ENCODE measurements at regions not wholly inside any gene's neighbourhood (a gene's known extent, or its start where the extent isn't known, plus 50 kb on each side); places are given as distances from the start of the nearest gene placed in this dataset.

DNA sequence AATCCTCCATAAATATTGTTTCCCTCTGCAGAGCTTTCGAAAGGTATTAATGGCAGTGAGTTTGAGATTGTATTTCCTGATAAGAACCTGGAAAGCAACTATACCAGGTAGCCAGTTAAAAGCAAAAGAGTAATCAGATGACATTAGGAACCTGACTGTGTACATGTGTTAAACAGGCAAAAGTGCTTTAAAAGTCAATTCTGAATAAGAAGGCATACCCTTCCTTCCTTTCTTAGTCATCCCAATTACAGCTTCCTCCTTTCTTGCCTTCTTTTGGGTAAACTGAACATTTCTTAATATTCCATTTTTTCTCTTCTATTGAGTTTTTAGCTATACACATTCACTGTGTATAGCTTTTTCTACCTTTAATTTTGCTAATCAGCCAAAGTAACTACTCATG, 144.7 kb downstream of the ZNF281 start:
- Histone ChIP-seq H3K4me2 (replicated peaks; ENCODE audit: low read depth, low read length, poor library complexity, severe bottlenecking) (no peak overlapping the region), H3K79me2 (ENCODE audit: control insufficient read depth, insufficient read depth, low read length) (no peaks in the 10 kb centered on the region), H4K20me1 (ENCODE audit: control insufficient read depth, insufficient read depth, low read length, poor library complexity, severe bottlenecking) (no peaks in the 10 kb centered on the region), H3K9ac (ENCODE audit: low read length) (no peak overlapping the region), H3K9me3 (ENCODE audit: control extremely low read depth in 1 of 3, control insufficient read depth in 2 of 3, insufficient read depth in 1 of 3, low read length in 2 of 3) (no peaks in the 10 kb centered on the region), H3K27ac (ENCODE audit: low read length in 2 of 2) (no peak overlapping the region), H3K27me3 (replicated peaks in 1 of 4; ENCODE audit: control extremely low read depth in 1 of 4, control insufficient read depth in 3 of 4, insufficient read depth in 4 of 4, low read length in 3 of 4) (no peaks in the 10 kb centered on the region), H3K4me3 (ENCODE audit: control extremely low read depth in 1 of 5, extremely low read depth in 1 of 5, insufficient read depth in 1 of 5, low read depth in 2 of 5, low read length in 4 of 5) (no peak overlapping the region), H2AFZ (ENCODE audit: insufficient read depth, low read depth, low read length, poor library complexity, severe bottlenecking) (no peak overlapping the region), H3K4me1 (ENCODE audit: control insufficient read depth in 2 of 2, insufficient read depth in 2 of 2, low read length in 2 of 2) (peaks cover 10 to 13% of the 10 kb centered on the region in 2 donors), H3K36me3 (replicated peaks in 1 of 2; ENCODE audit: control extremely low read depth in 1 of 2, control insufficient read depth in 1 of 2, extremely low read depth in 1 of 2, insufficient read depth in 2 of 2, low read length in 1 of 2) (no peaks in the 10 kb centered on the region)
- Mint-ChIP-seq H3K4me1 (peaks cover 15% of the 10 kb centered on the region), H3K27me3 (no peaks in the 10 kb centered on the region), H3K27ac (no peak overlapping the region), H3K4me3 (no peak overlapping the region), H3K9me3 (ENCODE audit: insufficient read depth) (no peaks in the 10 kb centered on the region)
- TF ChIP-seq CTCF (IDR thresholded peaks at IDR 0.05) (no peak), EZH2 (IDR thresholded peaks at IDR 0.05; ENCODE audit: borderline replicate concordance, insufficient read depth, low read depth, low read length, poor library complexity, severe bottlenecking) (no peak)
- intact Hi-C loops (cut with micrococcal nuclease): no loop called here
- WGBS (ENCODE audit: insufficient coverage): no CpG with 5 or more reads among the region's 1 CpG
- no peak for DNase-seq
- ATAC-seq (ENCODE audit: low read depth): no peak
- POLR2A ChIA-PET: no interaction called here
- CTCF ChIA-PET: no interaction called here

- Mint-ChIP-seq H3K4me3 (no peak overlapping the region), H3K4me1 (peaks cover 12% of the 10 kb centered on the region), H3K9me3 (ENCODE audit: insufficient read depth) (no peaks in the 10 kb centered on the region), H3K27me3 (no peaks in the 10 kb centered on the region), H3K27ac (no peak overlapping the region)
- Histone ChIP-seq H3K9me3 (ENCODE audit: control extremely low read depth in 1 of 3, control insufficient read depth in 2 of 3, insufficient read depth in 1 of 3, low read length in 2 of 3) (no peaks in the 10 kb centered on the region), H3K27me3 (replicated peaks in 1 of 4; ENCODE audit: control extremely low read depth in 1 of 4, control insufficient read depth in 3 of 4, insufficient read depth in 4 of 4, low read length in 3 of 4) (no peaks in the 10 kb centered on the region), H4K20me1 (ENCODE audit: control insufficient read depth, insufficient read depth, low read length, poor library complexity, severe bottlenecking) (no peaks in the 10 kb centered on the region), H3K79me2 (ENCODE audit: control insufficient read depth, insufficient read depth, low read length) (no peaks in the 10 kb centered on the region), H3K36me3 (replicated peaks in 1 of 2; ENCODE audit: control extremely low read depth in 1 of 2, control insufficient read depth in 1 of 2, extremely low read depth in 1 of 2, insufficient read depth in 2 of 2, low read length in 1 of 2) (no peaks in the 10 kb centered on the region), H2AFZ (ENCODE audit: insufficient read depth, low read depth, low read length, poor library complexity, severe bottlenecking) (no peak overlapping the region), H3K4me1 (ENCODE audit: control insufficient read depth in 2 of 2, insufficient read depth in 2 of 2, low read length in 2 of 2) (peaks cover 4 to 7% of the 10 kb centered on the region in 2 donors), H3K9ac (ENCODE audit: low read length) (no peak overlapping the region), H3K27ac (ENCODE audit: low read length in 2 of 2) (no peak overlapping the region), H3K4me3 (ENCODE audit: control extremely low read depth in 1 of 5, extremely low read depth in 1 of 5, insufficient read depth in 1 of 5, low read depth in 2 of 5, low read length in 4 of 5) (no peak overlapping the region), H3K4me2 (replicated peaks; ENCODE audit: low read depth, low read length, poor library complexity, severe bottlenecking) (no peak overlapping the region)
- POLR2A ChIA-PET: no interaction called here
- DNase-seq: no peak
- WGBS (ENCODE audit: insufficient coverage): no CpG with 5 or more reads among the region's 3 CpGs
- intact Hi-C loops (cut with micrococcal nuclease): no loop called here
- TF ChIP-seq EZH2 (IDR thresholded peaks at IDR 0.05; ENCODE audit: borderline replicate concordance, insufficient read depth, low read depth, low read length, poor library complexity, severe bottlenecking) (no peak), CTCF (IDR thresholded peaks at IDR 0.05) (no peak)
- no peak for ATAC-seq (ENCODE audit: low read depth)
- CTCF ChIA-PET: interaction anchor here (0.8 to 1.4 kb wide), 3 partner anchors 9 to 226 kb away, joined by 3 to 6 read pairs (median 4); no protein-coding TSS in a partner anchor
Measured at GRCh38 chr1:200263203-200263602, 146.6 kb downstream of the ZNF281 start.
